ENCODE measurements at regions not wholly inside any gene's neighbourhood (a gene's known extent, or its start where the extent isn't known, plus 50 kb on each side); places are given as distances from the start of the nearest gene placed in this dataset.
A peak's percentile ranks its signal among the peaks of the same experiment; 100 is the strongest.

- TF ChIP-seq CTCF (IDR thresholded peaks at IDR 0.05), result no peak
- no peak for TF ChIP-seq POLR2A (IDR thresholded peaks at IDR 0.05)
- Histone ChIP-seq H3K27ac (no peak overlapping the region), H3K4me1 (no peaks in the 10 kb centered on the region), H3K36me3 (no peaks in the 10 kb centered on the region), H3K9me3 (no peaks in the 10 kb centered on the region), H3K4me3 (no peak overlapping the region), H3K27me3 (no peaks in the 10 kb centered on the region)
- peak in 2 of 3 donors; percentile 21 to 30 for DNase-seq
Observed at GRCh38 chr16:66304961-66305360, 61.5 kb upstream of the CDH5 start.

GRCh38 chr16:66304151-66304550 is 62.3 kb upstream of the CDH5 start:
- no peaks in the 10 kb centered on the region for H3K4me1 ChIP-seq
- no peak overlapping the region for H3K27ac ChIP-seq
- no peaks in the 10 kb centered on the region for H3K27me3 ChIP-seq
- no peaks in the 10 kb centered on the region for H3K36me3 ChIP-seq
- TF ChIP-seq POLR2A (IDR thresholded peaks at IDR 0.05) (no peak), CTCF (IDR thresholded peaks at IDR 0.05) (no peak)
- peak in 1 of 3 donors; percentile 19 for DNase-seq
- H3K9me3 ChIP-seq, result no peaks in the 10 kb centered on the region
- no peak overlapping the region for H3K4me3 ChIP-seq

GRCh38 chr16:66300501-66300900 is 66.0 kb upstream of the CDH5 start:
- no peak for TF ChIP-seq CTCF (IDR thresholded peaks at IDR 0.05)
- TF ChIP-seq POLR2A (IDR thresholded peaks at IDR 0.05), result no peak
- DNase-seq, result peak in 1 of 3 donors; percentile 24
- no peaks in the 10 kb centered on the region for H3K27me3 ChIP-seq
- H3K4me1 ChIP-seq, result no peaks in the 10 kb centered on the region
- H3K9me3 ChIP-seq, result no peaks in the 10 kb centered on the region
- H3K36me3 ChIP-seq, result no peaks in the 10 kb centered on the region
- H3K4me3 ChIP-seq, result no peak overlapping the region
- no peak overlapping the region for H3K27ac ChIP-seq

GRCh38 chr16:66300037-66300436 is 66.5 kb upstream of the CDH5 start:
- no peak overlapping the region for H3K27ac ChIP-seq
- TF ChIP-seq CTCF (IDR thresholded peaks at IDR 0.05) (no peak), POLR2A (IDR thresholded peaks at IDR 0.05) (no peak)
- no peaks in the 10 kb centered on the region for H3K27me3 ChIP-seq
- no peaks in the 10 kb centered on the region for H3K36me3 ChIP-seq
- H3K9me3 ChIP-seq, result no peaks in the 10 kb centered on the region
- peak in 1 of 3 donors; percentile 10 for DNase-seq
- H3K4me3 ChIP-seq, result no peak overlapping the region
- H3K4me1 ChIP-seq, result no peaks in the 10 kb centered on the region

GRCh38 chr16:66299349-66299748 is 67.1 kb upstream of the CDH5 start:
- TF ChIP-seq CTCF (IDR thresholded peaks at IDR 0.05) (no peak), POLR2A (IDR thresholded peaks at IDR 0.05) (no peak)
- H3K4me3 ChIP-seq, result no peak overlapping the region
- H3K9me3 ChIP-seq, result no peaks in the 10 kb centered on the region
- DNase-seq, result peak in 1 of 3 donors; percentile 5
- no peaks in the 10 kb centered on the region for H3K36me3 ChIP-seq
- H3K27me3 ChIP-seq, result no peaks in the 10 kb centered on the region
- no peaks in the 10 kb centered on the region for H3K4me1 ChIP-seq
- no peak overlapping the region for H3K27ac ChIP-seq

GRCh38 chr16:66298571-66299120 is 67.8 kb upstream of the CDH5 start:
- DNase-seq, result no peak
- H3K9me3 ChIP-seq, result no peaks in the 10 kb centered on the region
- no peak overlapping the region for H3K27ac ChIP-seq
- no peaks in the 10 kb centered on the region for H3K27me3 ChIP-seq
- H3K4me1 ChIP-seq, result no peaks in the 10 kb centered on the region
- TF ChIP-seq POLR2A (IDR thresholded peaks at IDR 0.05), result no peak
- TF ChIP-seq CTCF (IDR thresholded peaks at IDR 0.05), result no peak
- no peaks in the 10 kb centered on the region for H3K36me3 ChIP-seq
- H3K4me3 ChIP-seq, result no peak overlapping the region

All from Peyer's patch (tissue), 4 donors.